GM13976 (cell line): ENCODE measurements at regions not wholly inside any gene's neighbourhood (a gene's known extent, or its start where the extent isn't known, plus 50 kb on each side); places are given as distances from the start of the nearest gene placed in this dataset.

ENCODE experiments used
- DNase-seq: peaks from one replicate; pipeline ENCODE4 v3.0.0; 2012; ENCODE audit warnings: low spot score
- CTCF ChIP-seq: IDR thresholded peaks from 2 replicates; pipeline ENCODE4 v1.5.1; 2012; ENCODE audit warnings: borderline replicate concordance, mild to moderate bottlenecking; ENCODE audit not compliant: insufficient read depth; ENCODE audit errors: extremely low read depth, missing control alignments, control extremely low read depth
- in situ Hi-C: fragments of 300-500 bp; cut with MboI; formaldehyde crosslinking; loops from one replicate; pipeline ENCODE4 v1.12.0; 2022; ENCODE audit warnings: low sequenced_read_pairs, mixed read lengths, inconsistent platforms; ENCODE audit not compliant: unreplicated experiment

DNA sequence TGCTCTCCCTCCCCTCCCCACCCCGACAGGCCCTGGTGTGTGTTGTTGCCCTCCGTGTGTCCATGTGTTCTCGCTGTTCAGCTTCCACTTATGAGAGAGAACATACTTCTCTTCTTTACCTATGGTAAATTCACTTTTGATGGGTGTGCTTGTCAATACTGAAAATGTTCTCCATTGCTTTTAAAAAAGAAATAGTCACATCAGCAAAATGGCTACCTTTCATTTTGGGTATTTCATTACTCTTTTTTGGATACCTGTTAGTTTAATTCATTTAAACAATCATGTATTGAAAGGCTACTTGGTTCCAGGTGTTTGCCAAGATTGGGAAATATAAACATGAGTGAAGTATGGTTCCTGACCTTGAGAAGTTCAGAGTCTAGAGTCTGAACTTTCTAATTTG is 107.4 kb upstream of the PITX2 start:
- TF ChIP-seq CTCF: no peak
- no peak for DNase-seq
- in situ Hi-C loops: no loop called here

GRCh38 chr4:110733901-110734300 is 111.0 kb upstream of the PITX2 start:
- TF ChIP-seq CTCF: no peak
- DNase-seq: no peak
- in situ Hi-C loops: no loop called here

DNA sequence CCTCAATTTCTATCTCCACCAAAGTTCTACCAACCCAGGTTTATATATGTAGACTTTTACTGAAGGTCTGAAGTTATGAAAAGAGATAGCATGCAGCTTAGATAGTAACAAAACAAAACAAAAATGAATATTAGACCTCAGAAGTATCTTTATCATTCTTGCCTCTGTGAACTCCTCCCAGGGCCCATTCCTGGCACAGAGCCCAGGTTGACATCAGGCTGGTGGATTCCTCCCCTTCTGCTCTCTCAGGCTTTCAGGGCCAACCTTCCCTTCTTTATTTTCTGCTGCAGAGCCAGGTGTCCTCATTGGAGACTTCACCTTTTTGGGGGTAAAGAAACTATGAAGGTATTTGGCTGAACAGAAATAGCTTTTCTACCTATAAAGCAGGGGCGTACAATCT is 112.8 kb upstream of the PITX2 start:
- no peak for DNase-seq
- in situ Hi-C loops: no loop called here
- TF ChIP-seq CTCF: no peak

- no peak for TF ChIP-seq CTCF
- in situ Hi-C loops: no loop called here
- DNase-seq: no peak
Observed at GRCh38 chr4:110737931-110738330, 115.1 kb upstream of the PITX2 start.

- in situ Hi-C loops: no loop called here
- no peak for DNase-seq
- no peak for TF ChIP-seq CTCF
Observed at GRCh38 chr4:110742143-110742542, 119.3 kb upstream of the PITX2 start.

DNA sequence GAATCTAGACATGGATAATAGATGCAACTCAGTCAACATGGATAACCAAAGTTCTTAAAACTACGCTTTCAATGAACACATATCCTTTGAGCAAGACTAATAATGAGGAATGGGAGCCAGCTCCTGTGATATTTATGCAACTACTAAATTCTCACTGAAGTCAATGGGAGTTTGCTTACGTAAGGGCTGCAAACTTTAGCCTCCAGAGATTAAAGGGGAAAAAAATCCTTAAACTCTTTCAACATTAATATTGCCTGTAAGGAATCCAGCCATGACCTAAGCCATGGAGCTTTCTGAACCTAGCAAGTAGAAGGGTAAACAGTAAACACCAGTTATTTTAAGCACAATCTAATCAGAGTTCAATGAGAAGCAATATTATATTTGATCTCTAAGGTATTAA is 125.2 kb upstream of the PITX2 start:
- TF ChIP-seq CTCF: no peak
- no peak for DNase-seq
- in situ Hi-C loops: no loop called here

GRCh38 chr4:110751183-110751582 is 128.3 kb upstream of the PITX2 start:
- no peak for DNase-seq
- no peak for TF ChIP-seq CTCF
- in situ Hi-C loops: no loop called here
